ENCODE measurements at regions not wholly inside any gene's neighbourhood (a gene's known extent, or its start where the extent isn't known, plus 50 kb on each side); places are given as distances from the start of the nearest gene placed in this dataset.

DNA sequence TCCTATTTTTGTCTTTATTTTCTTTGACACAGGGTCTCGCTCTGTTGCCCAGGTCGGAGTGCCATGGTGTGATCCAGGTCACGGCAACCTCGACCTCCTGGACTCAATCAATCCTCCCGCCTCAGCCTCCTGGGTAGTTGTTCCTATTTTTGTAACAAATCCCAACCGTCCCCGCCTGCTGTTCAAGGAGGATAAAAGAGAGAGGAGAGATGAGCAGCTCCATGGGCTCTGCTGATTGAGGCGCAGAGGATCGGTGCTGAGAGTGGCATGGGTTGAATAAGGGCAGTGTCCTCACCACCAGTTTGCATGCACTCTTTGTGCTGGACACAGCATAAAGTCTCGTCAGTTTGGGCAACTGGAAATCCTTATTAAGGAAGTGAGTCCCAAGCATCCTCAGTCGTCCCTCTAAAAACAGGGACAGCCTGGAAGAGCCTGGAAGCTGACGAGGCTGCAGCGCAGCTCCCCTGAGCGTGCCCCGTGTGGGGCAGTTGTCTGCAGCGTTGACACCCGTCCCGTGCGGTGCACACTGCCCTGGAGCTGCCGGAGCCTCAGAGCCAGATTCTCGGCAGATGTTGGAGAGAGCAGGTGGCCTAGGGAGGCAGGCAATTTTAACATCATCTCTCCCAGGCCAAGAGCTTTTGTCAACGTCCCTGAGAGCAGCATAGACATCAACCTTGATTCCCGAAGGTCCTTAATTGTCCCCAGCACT is 404.2 kb upstream of the RNF32 start:
- TF ChIP-seq, protein P1, sequence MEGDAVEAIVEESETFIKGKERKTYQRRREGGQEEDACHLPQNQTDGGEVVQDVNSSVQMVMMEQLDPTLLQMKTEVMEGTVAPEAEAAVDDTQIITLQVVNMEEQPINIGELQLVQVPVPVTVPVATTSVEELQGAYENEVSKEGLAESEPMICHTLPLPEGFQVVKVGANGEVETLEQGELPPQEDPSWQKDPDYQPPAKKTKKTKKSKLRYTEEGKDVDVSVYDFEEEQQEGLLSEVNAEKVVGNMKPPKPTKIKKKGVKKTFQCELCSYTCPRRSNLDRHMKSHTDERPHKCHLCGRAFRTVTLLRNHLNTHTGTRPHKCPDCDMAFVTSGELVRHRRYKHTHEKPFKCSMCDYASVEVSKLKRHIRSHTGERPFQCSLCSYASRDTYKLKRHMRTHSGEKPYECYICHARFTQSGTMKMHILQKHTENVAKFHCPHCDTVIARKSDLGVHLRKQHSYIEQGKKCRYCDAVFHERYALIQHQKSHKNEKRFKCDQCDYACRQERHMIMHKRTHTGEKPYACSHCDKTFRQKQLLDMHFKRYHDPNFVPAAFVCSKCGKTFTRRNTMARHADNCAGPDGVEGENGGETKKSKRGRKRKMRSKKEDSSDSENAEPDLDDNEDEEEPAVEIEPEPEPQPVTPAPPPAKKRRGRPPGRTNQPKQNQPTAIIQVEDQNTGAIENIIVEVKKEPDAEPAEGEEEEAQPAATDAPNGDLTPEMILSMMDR (conservative IDR thresholded peaks at IDR 0.05): no peak
- no peak overlapping the region for H3K4me3 Mint-ChIP-seq
- DNase-seq (ENCODE audit: low read depth, low spot score): no peak

DNA sequence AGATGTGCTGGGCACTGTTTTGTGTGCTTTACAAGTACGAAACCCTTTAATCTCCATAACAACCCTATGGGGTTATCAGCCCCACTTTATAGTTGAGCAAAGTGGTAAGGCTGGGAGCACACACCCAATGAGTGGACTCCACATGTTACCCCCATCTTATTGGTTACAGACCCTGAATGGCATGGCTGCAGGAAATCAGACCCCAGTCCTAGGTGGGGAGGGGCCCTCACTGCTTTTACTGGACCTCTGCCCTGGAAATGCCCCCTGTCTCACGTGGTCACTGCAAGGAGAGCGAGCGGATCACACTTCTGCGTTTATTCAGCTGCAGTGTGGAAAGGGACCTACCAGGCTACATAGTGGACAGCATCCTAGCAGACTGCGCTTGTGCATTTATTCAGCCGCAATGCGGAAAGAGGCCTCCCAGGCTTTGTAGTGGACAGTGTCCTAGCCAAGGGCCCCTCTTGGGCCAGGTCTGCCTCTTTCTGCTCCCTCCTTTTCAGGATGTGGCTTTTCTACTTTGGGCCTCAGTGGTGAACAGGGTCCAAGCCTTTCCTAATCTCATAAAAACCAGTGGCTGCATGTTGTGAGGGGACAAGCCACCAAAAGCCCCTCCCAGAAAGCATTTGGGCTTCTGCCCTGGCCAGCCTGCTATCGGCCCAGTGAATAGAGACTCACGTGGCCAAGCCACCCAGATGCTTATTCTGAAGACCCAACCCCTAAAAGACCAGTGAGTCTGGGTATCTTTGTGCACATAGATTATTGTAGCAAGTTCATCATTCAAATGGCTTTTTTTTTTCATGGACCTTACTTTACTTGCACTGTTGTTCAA is 405.7 kb upstream of the RNF32 start:
- no peak for DNase-seq (ENCODE audit: low read depth, low spot score)
- TF ChIP-seq, protein P1 (conservative IDR thresholded peaks at IDR 0.05): no peak
- Mint-ChIP-seq H3K27me3 (ENCODE audit: low read depth) (peaks cover 3% of the 10 kb centered on the region), H3K9me3 (no peaks in the 10 kb centered on the region), H3K4me1 (no peaks in the 10 kb centered on the region), H3K36me3 (ENCODE audit: low read depth) (no peaks in the 10 kb centered on the region), H3K27ac (ENCODE audit: unreplicated experiment) (no peak overlapping the region), H3K4me3 (no peak overlapping the region)

More for the DNA sequence above, 404.2 kb upstream of the RNF32 start:
- H3K27ac Mint-ChIP-seq (ENCODE audit: unreplicated experiment): peak overlapping the region; percentile 67
- H3K4me1 Mint-ChIP-seq: no peaks in the 10 kb centered on the region
- H3K36me3 Mint-ChIP-seq (ENCODE audit: low read depth): no peaks in the 10 kb centered on the region
- no peaks in the 10 kb centered on the region for H3K9me3 Mint-ChIP-seq
- peaks cover 8% of the 10 kb centered on the region for H3K27me3 Mint-ChIP-seq (ENCODE audit: low read depth)

DNA sequence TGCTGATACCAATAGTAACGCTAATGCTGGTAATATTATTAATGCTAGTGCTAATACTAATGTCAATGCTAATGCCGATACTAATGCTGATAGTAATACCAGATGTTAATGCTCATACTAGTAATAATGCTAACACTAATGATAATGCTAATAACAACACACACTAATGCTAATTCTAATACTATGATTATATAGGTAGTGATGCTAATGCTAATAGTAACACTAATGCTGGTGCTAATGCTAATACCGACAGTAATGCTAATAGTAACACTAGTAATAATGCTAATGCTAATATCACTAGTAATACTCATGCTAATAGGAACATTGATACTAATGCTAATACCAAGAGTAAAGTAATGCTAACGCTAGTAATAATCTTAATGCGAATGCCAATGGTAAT is 406.4 kb upstream of the RNF32 start:
- Mint-ChIP-seq H3K9me3 (no peaks in the 10 kb centered on the region), H3K4me1 (no peaks in the 10 kb centered on the region), H3K27ac (ENCODE audit: unreplicated experiment) (no peak overlapping the region), H3K27me3 (ENCODE audit: low read depth) (peaks cover 3% of the 10 kb centered on the region), H3K4me3 (no peak overlapping the region), H3K36me3 (ENCODE audit: low read depth) (no peaks in the 10 kb centered on the region)
- no peak for DNase-seq (ENCODE audit: low read depth, low spot score)
- TF ChIP-seq, protein P1 (conservative IDR thresholded peaks at IDR 0.05): no peak

DNA sequence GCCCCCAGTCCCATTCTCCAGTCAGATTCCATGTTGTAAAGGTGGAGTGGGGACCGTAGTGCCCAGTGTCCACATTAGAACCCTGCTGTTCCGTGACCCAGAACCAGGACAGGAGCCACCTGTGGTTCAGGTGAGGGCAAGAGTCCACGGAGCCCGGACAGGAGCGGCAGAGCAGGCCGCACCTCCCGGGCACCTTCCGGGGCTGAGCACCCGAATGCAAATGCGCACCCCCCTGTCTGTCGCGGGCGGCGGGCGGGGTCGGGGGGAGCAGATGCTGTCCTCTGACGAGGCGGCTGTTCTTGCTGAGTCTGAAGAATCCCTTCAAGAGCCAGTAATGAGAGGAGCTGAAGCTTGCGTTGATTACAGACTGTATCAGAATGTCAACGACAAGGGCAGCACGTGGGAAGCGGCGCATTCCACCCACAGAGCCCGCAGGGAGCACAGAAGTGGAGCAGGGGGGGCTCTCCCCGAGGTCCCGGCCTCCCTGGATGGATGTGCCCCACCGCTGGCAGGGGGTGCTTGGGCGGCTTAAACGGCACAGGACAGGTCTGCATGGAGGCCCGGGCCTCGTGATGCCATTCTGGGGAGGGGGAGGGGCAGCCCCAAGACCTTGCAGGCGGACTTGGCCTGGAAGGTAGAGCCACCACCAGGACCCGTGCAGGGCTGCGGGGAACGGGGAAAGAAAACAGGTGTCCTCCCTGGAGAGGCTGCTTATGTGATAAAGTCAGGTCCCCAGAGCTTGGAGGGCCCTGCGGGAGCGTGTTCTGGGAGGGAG is 407.5 kb upstream of the RNF32 start:
- Mint-ChIP-seq H3K27ac (ENCODE audit: unreplicated experiment) (no peak overlapping the region), H3K4me1 (no peaks in the 10 kb centered on the region), H3K36me3 (ENCODE audit: low read depth) (no peaks in the 10 kb centered on the region), H3K9me3 (no peaks in the 10 kb centered on the region), H3K4me3 (no peak overlapping the region), H3K27me3 (ENCODE audit: low read depth) (peaks cover 3% of the 10 kb centered on the region)
- no peak for DNase-seq (ENCODE audit: low read depth, low spot score)
- TF ChIP-seq, protein P1 (conservative IDR thresholded peaks at IDR 0.05): no peak

DNA sequence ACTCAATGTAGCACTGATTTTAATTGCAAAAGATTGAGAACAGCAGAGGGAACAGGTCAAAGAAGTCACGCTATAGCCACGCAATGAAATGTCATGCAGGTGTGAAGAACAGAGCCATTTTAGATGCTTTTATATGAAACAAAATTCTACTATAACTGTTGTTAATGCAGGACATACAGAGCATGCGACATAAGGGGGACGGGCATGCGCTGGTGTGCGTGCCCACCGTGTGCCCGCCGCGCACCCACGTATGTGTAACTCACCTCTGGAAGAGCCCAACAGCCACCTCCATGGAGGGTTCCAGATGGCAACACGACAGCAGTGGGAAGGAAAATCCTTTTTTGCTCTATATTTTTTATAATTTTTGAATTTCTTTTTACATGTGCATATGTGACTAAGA is 410.0 kb upstream of the RNF32 start:
- no peak for DNase-seq (ENCODE audit: low read depth, low spot score)
- Mint-ChIP-seq H3K9me3 (no peaks in the 10 kb centered on the region), H3K27ac (ENCODE audit: unreplicated experiment) (no peak overlapping the region), H3K4me1 (no peaks in the 10 kb centered on the region), H3K4me3 (no peak overlapping the region), H3K36me3 (ENCODE audit: low read depth) (no peaks in the 10 kb centered on the region), H3K27me3 (ENCODE audit: low read depth) (peaks cover under 1% of the 10 kb centered on the region)
- TF ChIP-seq, protein P1 (conservative IDR thresholded peaks at IDR 0.05): no peak
